Right atrium auricular region (tissue), 2 donors: ENCODE measurements at regions not wholly inside any gene's neighbourhood (a gene's known extent, or its start where the extent isn't known, plus 50 kb on each side); places are given as distances from the start of the nearest gene placed in this dataset.

ENCODE experiments used
- DNase-seq: peaks from one replicate; pipeline ENCODE4 v3.0.0-alpha.2; 2019; ENCODE audit warnings: low spot score
- H3K27ac ChIP-seq, 2 donors: fragments of 200-600 bp; sonication (generic); 1 replicate in 1 of 2; 2 replicates in 1 of 2; pipeline ENCODE4 v1.5.1; 2016 to 2019
- H3K27me3 ChIP-seq, 2 donors: fragments of 200-600 bp; sonication (generic); one replicate each; pipeline versions ENCODE4 v1.5.1 to v1.6.0; 2017 to 2019
- H3K36me3 ChIP-seq: fragments of 200-600 bp; sonication (generic); one replicate; pipeline ENCODE4 v1.5.1; 2016
- H3K4me1 ChIP-seq, 2 donors: fragments of 200-600 bp; sonication (generic); one replicate each; pipeline versions ENCODE4 v1.5.1 to v1.6.0; 2017 to 2019
- H3K4me3 ChIP-seq, 2 donors: fragments of 200-600 bp; sonication (generic); 1 replicate in 1 of 2; 2 replicates in 1 of 2; pipeline ENCODE4 v1.5.1; 2017 to 2019; ENCODE audit warnings: mild to moderate bottlenecking in 1 of 2, moderate library complexity in 1 of 2
- H3K9me3 ChIP-seq, 2 donors: fragments of 200-600 bp; sonication (generic); one replicate each; pipeline ENCODE4 v1.5.1; 2019
- TF ChIP-seq, protein P1 (sequence below), 2 donors: fragments of 200-600 bp; sonication (generic); IDR thresholded peaks; one replicate each; pipeline ENCODE4 v1.5.1; 2019; ENCODE audit warnings: antibody characterized with exemption in 2 of 2

DNA sequence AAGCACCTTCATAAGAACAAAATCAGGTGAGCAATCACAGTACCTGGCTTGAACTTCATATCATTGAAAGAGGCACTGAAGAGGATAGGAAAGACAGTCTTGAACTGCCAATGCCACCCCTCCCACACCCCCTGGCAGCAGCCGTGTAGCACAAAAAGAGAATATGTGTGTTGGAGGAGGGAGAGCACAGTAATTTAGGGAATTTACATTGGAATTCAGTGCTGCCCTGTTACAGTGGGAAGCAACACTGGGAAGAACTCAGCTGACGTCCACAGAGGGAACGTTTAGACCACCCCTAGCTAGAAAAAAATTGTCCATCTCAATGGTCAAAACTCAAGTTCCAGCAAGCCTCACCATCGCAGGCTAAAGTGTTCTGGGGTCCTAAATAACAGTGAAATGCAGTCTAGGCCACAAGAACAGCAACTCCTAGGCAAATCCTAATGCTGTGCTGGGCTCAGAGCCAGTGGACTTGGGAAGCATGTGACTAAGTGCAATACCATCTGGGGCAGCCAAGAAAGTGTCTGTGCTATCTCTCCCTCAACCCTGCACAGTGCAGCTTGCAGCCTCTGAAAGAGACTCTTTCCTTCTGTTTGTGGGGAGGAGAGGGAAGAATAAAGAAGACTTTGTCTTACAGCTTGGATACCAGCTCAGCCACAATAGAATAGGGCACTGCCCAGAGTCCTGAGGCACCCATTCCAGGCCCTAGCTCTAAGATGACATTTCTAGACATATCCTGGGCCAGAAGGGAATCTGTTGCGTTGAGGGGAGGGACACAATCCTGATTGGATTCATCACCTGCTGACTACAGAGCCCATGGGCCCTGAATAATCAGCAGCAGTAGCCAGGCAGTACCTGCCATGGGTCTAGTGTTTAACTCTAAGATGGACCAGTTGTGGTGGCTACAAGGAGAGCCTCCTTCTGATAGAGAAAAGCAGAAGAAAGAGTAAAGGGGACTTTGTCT, 62.1 kb upstream of the VLDLR start:
- Histone ChIP-seq H3K36me3 (no peaks in the 10 kb centered on the region), H3K27ac (peak overlapping the region; percentile 79 to 91), H3K9me3 (peaks cover 0 to 23% of the 10 kb centered on the region in 2 donors), H3K4me1 (peaks cover 2 to 26% of the 10 kb centered on the region in 2 donors), H3K27me3 (no peaks in the 10 kb centered on the region), H3K4me3 (no peak overlapping the region)
- TF ChIP-seq, protein P1, sequence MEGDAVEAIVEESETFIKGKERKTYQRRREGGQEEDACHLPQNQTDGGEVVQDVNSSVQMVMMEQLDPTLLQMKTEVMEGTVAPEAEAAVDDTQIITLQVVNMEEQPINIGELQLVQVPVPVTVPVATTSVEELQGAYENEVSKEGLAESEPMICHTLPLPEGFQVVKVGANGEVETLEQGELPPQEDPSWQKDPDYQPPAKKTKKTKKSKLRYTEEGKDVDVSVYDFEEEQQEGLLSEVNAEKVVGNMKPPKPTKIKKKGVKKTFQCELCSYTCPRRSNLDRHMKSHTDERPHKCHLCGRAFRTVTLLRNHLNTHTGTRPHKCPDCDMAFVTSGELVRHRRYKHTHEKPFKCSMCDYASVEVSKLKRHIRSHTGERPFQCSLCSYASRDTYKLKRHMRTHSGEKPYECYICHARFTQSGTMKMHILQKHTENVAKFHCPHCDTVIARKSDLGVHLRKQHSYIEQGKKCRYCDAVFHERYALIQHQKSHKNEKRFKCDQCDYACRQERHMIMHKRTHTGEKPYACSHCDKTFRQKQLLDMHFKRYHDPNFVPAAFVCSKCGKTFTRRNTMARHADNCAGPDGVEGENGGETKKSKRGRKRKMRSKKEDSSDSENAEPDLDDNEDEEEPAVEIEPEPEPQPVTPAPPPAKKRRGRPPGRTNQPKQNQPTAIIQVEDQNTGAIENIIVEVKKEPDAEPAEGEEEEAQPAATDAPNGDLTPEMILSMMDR (IDR thresholded peaks at IDR 0.05) = no peak
- DNase-seq = peak; percentile 90

DNA sequence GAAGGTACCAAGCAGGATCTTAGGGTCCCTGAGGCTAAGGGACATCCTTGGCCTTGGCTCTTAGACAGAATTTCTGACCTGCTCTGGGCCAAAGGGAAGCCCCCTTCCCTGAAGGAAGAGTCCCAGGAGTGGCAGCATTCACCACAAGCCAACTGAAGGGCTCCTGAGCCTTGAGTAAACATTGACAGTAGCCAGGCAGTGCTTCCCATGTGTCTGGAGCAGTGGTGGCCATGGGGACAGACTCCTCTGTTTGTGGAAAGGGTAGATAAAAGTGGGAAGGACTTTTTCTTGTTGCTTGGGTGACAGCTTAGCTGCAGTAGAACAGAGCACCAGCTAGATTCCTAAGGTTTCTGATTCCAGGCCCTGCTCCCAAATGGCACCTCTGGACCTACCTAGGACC, 61.4 kb upstream of the VLDLR start:
- Histone ChIP-seq H3K4me1 (peaks cover 2 to 29% of the 10 kb centered on the region in 2 donors), H3K36me3 (no peaks in the 10 kb centered on the region), H3K4me3 (no peak overlapping the region), H3K27ac (peak overlapping the region; percentile 79 to 91), H3K27me3 (no peaks in the 10 kb centered on the region), H3K9me3 (peaks cover 0 to 23% of the 10 kb centered on the region in 2 donors)
- DNase-seq = no peak
- TF ChIP-seq, protein P1 (IDR thresholded peaks at IDR 0.05) = no peak

DNA sequence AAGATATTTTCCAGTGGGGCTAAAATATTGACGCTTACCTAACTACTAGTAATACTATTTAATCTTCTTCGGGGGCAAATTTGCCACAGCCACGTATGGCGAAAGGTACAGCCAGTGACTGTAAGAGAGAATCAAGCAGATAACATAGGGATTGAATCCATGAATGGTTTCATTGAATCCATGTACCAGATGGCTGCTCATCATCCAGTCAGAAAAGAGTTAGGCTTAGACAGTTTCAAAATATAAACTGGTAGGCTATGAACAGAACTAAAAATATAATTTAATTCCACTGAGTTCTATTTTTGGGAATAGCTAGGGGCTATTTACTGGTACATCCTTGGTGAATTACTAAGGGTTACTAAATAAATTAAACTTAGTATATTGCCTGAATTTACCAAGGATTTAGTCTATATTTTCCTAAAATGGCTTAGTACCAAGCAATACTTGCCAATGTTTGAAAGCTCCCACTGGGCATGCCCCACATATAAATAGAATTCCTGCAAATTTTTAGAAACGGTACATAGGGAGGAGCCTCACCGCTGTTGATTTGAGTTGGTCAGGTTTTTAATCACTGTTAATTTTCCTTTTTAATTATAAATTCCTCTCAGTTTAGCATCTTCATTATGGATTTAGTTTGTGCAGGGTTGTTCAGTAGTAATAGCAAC, 55.8 kb upstream of the VLDLR start:
- H3K4me1 ChIP-seq = peaks cover 0 to 23% of the 10 kb centered on the region in 2 donors
- peak overlapping the region; percentile 1 to 88 for H3K27ac ChIP-seq

DNA sequence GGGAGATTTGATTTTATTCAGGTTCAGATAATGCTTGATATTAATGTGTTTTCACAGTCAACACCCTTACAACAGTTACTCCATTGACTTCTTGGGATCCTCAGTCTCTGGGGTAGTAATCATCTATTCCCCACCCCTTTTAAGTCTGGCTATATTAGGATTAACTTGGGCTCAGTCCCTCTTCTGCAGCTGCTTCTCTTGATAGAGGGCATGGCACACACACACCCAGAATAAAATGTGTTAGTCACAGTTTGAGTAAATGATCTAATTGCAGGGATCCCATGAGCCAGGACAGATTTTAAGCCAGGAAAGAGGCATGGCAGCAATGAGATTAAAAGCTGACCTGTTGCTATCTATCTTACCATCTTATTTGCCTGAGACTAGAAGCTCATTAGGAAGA, 53.7 kb upstream of the VLDLR start:
- Histone ChIP-seq H3K27ac (peak overlapping the region; percentile 62 to 88), H3K4me3 (no peak overlapping the region)
- DNase-seq = no peak

More for the DNA sequence above, 55.8 kb upstream of the VLDLR start:
- peaks cover 0 to 11% of the 10 kb centered on the region in 2 donors for H3K9me3 ChIP-seq
- H3K36me3 ChIP-seq = no peaks in the 10 kb centered on the region
- DNase-seq = no peak
- no peaks in the 10 kb centered on the region for H3K27me3 ChIP-seq
- TF ChIP-seq, protein P1 (IDR thresholded peaks at IDR 0.05) = no peak
- no peak overlapping the region for H3K4me3 ChIP-seq

DNA sequence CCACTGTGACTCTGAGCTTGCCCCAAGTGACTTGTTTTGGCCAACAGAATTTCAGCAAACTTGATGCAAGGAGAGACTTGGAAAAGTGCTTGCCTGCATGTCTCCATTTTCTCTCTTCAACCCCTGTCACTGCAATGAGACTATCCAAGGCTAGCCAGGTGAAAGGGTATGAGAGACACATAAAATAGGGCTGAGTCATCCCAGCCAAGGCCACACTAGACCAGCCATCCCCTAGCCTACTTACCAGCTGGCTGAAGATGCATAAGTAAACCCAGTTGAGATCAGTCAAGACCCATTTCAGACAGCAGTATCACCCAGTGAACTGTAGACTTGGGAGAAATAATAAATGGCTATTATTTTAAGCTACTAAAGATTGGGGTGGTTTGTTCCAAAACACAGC, 52.9 kb upstream of the VLDLR start:
- TF ChIP-seq, protein P1 (IDR thresholded peaks at IDR 0.05) = no peak
- DNase-seq = no peak
- no peak overlapping the region for H3K4me3 ChIP-seq
- H3K9me3 ChIP-seq = no peaks in the 10 kb centered on the region
- H3K27ac ChIP-seq = peak overlapping the region; percentile 62 to 88
- H3K36me3 ChIP-seq = no peaks in the 10 kb centered on the region
- H3K27me3 ChIP-seq = no peaks in the 10 kb centered on the region
- peaks cover 0 to 27% of the 10 kb centered on the region in 2 donors for H3K4me1 ChIP-seq

More for the DNA sequence above, 53.7 kb upstream of the VLDLR start:
- Histone ChIP-seq H3K36me3 (no peaks in the 10 kb centered on the region), H3K4me1 (peaks cover 0 to 27% of the 10 kb centered on the region in 2 donors), H3K9me3 (no peaks in the 10 kb centered on the region), H3K27me3 (no peaks in the 10 kb centered on the region)
- TF ChIP-seq, protein P1 (IDR thresholded peaks at IDR 0.05) = no peak
